HepG2 (cell line): ENCODE measurements at regions not wholly inside any gene's neighbourhood (a gene's known extent, or its start where the extent isn't known, plus 50 kb on each side); places are given as distances from the start of the nearest gene placed in this dataset.

Experiments
- ATAC-seq: fragments of 200-7000 bp; cut with Tn5 transposase; 3 replicates; pipeline ENCODE4 v1.9.1; 2020; ENCODE audit warnings: mild to moderate bottlenecking, moderate library complexity
- BruUV-seq: library from RNA; stranded (reverse); fragments of 400-500 nt; replicated peaks from 2 replicates; lab custom pipeline; 2021; lab: Mats Ljungman, UMichigan
- CTCF ChIA-PET: fragments of 300-600 bp; formaldehyde crosslinking; extraction: SDS; loops from one replicate; lab custom pipeline; 2021; ENCODE audit warnings: low total read pairs, inconsistent platforms, low intra/inter-chr PET ratio; lab: Yijun Ruan, JAX
- POLR2A ChIA-PET: fragments of 350-600 bp; sonication (Branson Sonifier 250); formaldehyde crosslinking; loops from one replicate; lab custom pipeline; 2020; ENCODE audit warnings: antibody characterized with exemption, inconsistent platforms; lab: Yijun Ruan, JAX
- DNase-seq: peaks from one replicate; pipeline ENCODE4 v3.0.0-alpha.2; 2015; ENCODE audit warnings: low spot score
- FAIRE-seq: peaks from 3 replicates; lab custom pipeline; 2011; peaks lifted over from hg19 to GRCh38; lab: Jason Lieb, UNC
- H2AFZ ChIP-seq: one replicate; pipeline ENCODE4 v1.6.1; 2011; ENCODE audit warnings: low read length, inconsistent platforms
- H3K27ac ChIP-seq: fragments of 300-600 bp; 3 replicates; pipeline ENCODE4 v1.8.0; 2011; ENCODE audit warnings: mixed run types, mild to moderate bottlenecking, mixed read lengths, low read length, inconsistent platforms; ENCODE audit not compliant: insufficient read depth; ENCODE audit errors: extremely low read length
- H3K27me3 ChIP-seq, 2 experiments: fragments of 200-600 bp in 1 of 2; 2 replicates in 1 of 2; 3 replicates in 1 of 2; pipeline versions ENCODE4 v1.6.0 to v1.8.0; 2011; ENCODE audit warnings: low read length in 2 of 2, mild to moderate bottlenecking in 2 of 2, moderate library complexity in 2 of 2, inconsistent platforms in 1 of 2; ENCODE audit not compliant: insufficient read depth in 2 of 2, control insufficient read depth in 1 of 2
- H3K36me3 ChIP-seq, 2 experiments: fragments of 200-600 bp in 1 of 2; replicated peaks in 1 of 2; 2 replicates in 1 of 2; 3 replicates in 1 of 2; pipeline versions ENCODE4 v1.5.1 to v1.8.0; 2011; ENCODE audit warnings: low read length in 2 of 2, inconsistent platforms in 1 of 2; ENCODE audit not compliant: insufficient read depth in 2 of 2, control insufficient read depth in 1 of 2
- H3K4me1 ChIP-seq: 2 replicates; pipeline ENCODE4 v1.5.1; 2012; ENCODE audit warnings: low read length, inconsistent platforms; ENCODE audit not compliant: insufficient read depth
- H3K4me2 ChIP-seq: 2 replicates; pipeline ENCODE4 v1.6.0; 2011; ENCODE audit warnings: low read depth, low read length, inconsistent platforms
- H3K4me3 ChIP-seq, 3 experiments: fragments of 200-600 bp in 1 of 3; sonication (generic), shearing (Covaris generic) in 1 of 3; replicated peaks in 1 of 3; 2 replicates each; pipeline ENCODE4 v1.5.1; 2011 to 2016; ENCODE audit warnings: low read length in 3 of 3, inconsistent platforms in 2 of 3, low read depth in 2 of 3, mild to moderate bottlenecking in 2 of 3, control low read depth in 1 of 3, mixed read lengths in 1 of 3; ENCODE audit not compliant: insufficient read depth in 1 of 3
- H3K79me2 ChIP-seq: one replicate; pipeline ENCODE4 v1.6.1; 2011; ENCODE audit warnings: low read length, inconsistent platforms; ENCODE audit not compliant: insufficient read depth
- H3K9ac ChIP-seq: 2 replicates; pipeline ENCODE4 v1.6.0; 2011; ENCODE audit warnings: mild to moderate bottlenecking, low read depth, low read length, inconsistent platforms; ENCODE audit not compliant: insufficient read depth
- H3K9me3 ChIP-seq: 2 replicates; pipeline ENCODE4 v1.5.1; 2012; ENCODE audit warnings: mild to moderate bottlenecking, low read length
- H4K20me1 ChIP-seq: 2 replicates; pipeline ENCODE4 v1.6.0; 2011; ENCODE audit warnings: inconsistent platforms, mild to moderate bottlenecking, low read length, moderate library complexity; ENCODE audit not compliant: insufficient read depth
- FIP1L1 ChIP-seq: fragments of 200-400 bp; formaldehyde crosslinking; IDR thresholded peaks from 2 replicates; pipeline ENCODE4 v1.6.1; 2018; ENCODE audit warnings: low read depth, mild to moderate bottlenecking, low read length, moderate library complexity, borderline replicate concordance; ENCODE audit not compliant: insufficient read depth
- ZMYM4 ChIP-seq: sonication (generic); formaldehyde crosslinking; IDR thresholded peaks from 2 replicates; pipeline ENCODE4 v1.8.1; 2023; ENCODE audit warnings: mild to moderate bottlenecking, missing genetic modification reagents
- ZNF577 ChIP-seq: sonication (generic); formaldehyde crosslinking; IDR thresholded peaks from 2 replicates; pipeline ENCODE4 v1.4.0; 2020; ENCODE audit warnings: mild to moderate bottlenecking, low read depth, missing genetic modification reagents, borderline replicate concordance
- ZNF678 ChIP-seq: sonication (generic); formaldehyde crosslinking; IDR thresholded peaks from 2 replicates; pipeline ENCODE4 v1.4.0; 2020; ENCODE audit warnings: mild to moderate bottlenecking, missing genetic modification reagents
- ZNF780A ChIP-seq: sonication (generic); formaldehyde crosslinking; IDR thresholded peaks from 2 replicates; pipeline ENCODE4 v1.8.0; 2022; ENCODE audit warnings: mild to moderate bottlenecking, missing genetic modification reagents, moderate library complexity
- ZSCAN25 ChIP-seq: sonication (generic); formaldehyde crosslinking; IDR thresholded peaks from 2 replicates; pipeline ENCODE4 v1.8.0; 2022; ENCODE audit warnings: mild to moderate bottlenecking, missing genetic modification reagents
- WGBS: methylation state at CpG from one replicate; pipeline ENCODE4 v1.1.6; 2017; ENCODE audit warnings: low lambda C conversion rate; 5-methylcytosine and 5-hydroxymethylcytosine counted together
- in situ Hi-C: cut with HindIII; loops from 2 replicates; pipeline ENCODE4 v1.10.0; 2017; ENCODE audit warnings: low pct_unique_long_range_greater_than_20kb; ENCODE audit not compliant: extremely low pct_ligation_motif_present
- intact Hi-C: fragments of 100-400 bp; cut with micrococcal nuclease; formaldehyde crosslinking; loops from one replicate; pipeline ENCODE4 v1.10.0; 2022; ENCODE audit not compliant: unreplicated experiment
- TF ChIP-seq, protein P1 (sequence below): sonication (generic); formaldehyde crosslinking; IDR thresholded peaks from 2 replicates; pipeline ENCODE4 v1.5.1; 2020; ENCODE audit warnings: missing genetic modification reagents, mild to moderate bottlenecking, borderline replicate concordance

DNA sequence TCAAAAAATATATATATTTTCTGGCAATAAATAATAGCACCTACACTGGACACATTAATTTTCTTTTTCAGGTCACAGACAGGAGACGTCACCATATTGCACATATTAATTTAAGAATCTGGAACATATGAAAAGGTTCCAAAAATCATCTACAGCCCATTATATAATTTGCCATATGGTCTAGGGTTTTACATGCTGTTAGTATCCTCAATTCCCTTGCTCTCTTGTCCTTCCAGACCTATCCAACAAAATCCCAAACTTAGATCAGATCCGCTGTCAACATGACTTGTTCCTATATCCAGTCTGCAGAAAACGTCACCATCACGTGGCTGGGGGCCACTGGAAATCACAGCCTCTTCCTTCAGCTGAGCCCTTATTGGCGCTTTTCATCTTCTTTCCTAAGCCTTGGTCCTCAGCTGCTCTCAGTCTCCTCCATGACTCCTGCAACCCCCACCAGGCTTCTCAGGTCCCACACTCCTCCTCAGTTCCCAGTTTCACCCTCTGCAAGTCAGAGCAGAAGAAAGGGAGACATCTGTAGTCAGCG, 192.0 kb upstream of the GATB start (continued):
- no peak for TF ChIP-seq ZNF577

DNA sequence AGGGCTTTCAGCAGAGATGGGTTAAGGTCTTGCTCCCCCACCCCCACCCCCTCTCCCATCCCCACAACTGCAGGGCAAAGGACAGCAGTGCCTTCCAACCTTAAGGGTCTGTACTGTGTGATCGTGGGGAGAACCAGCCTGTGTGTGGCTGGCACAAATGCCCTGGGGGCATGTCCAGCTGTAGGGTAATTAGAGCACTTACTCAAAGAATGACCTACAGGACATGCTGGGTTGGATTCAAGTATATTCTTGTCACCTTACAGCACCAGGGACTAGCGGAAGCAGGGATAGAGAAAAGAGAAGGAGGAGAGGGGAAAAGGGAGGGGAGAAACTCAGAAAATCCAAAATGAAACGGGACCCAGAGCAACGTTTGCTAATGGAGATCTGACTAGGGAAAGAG, 191.3 kb upstream of the GATB start:
- Histone ChIP-seq H2AFZ (no peak overlapping the region), H4K20me1 (no peaks in the 10 kb centered on the region), H3K9me3 (peaks cover 3% of the 10 kb centered on the region), H3K4me2 (no peak overlapping the region), H3K27ac (no peak overlapping the region), H3K36me3 (no peaks in the 10 kb centered on the region)
- CTCF ChIA-PET = no interaction called here
- BruUV-seq = no TSS peak
- TF ChIP-seq ZNF780A (CRISPR knock-in tag) = no peak
- TF ChIP-seq, protein P1, sequence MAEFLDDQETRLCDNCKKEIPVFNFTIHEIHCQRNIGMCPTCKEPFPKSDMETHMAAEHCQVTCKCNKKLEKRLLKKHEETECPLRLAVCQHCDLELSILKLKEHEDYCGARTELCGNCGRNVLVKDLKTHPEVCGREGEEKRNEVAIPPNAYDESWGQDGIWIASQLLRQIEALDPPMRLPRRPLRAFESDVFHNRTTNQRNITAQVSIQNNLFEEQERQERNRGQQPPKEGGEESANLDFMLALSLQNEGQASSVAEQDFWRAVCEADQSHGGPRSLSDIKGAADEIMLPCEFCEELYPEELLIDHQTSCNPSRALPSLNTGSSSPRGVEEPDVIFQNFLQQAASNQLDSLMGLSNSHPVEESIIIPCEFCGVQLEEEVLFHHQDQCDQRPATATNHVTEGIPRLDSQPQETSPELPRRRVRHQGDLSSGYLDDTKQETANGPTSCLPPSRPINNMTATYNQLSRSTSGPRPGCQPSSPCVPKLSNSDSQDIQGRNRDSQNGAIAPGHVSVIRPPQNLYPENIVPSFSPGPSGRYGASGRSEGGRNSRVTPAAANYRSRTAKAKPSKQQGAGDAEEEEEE = no peak
- TF ChIP-seq ZSCAN25 (CRISPR knock-in tag) = no peak
- no peak for TF ChIP-seq ZMYM4 (CRISPR knock-in tag)
- TF ChIP-seq FIP1L1 = no peak
- no peak for TF ChIP-seq ZNF678 (CRISPR knock-in tag)
- TF ChIP-seq, all 625 proteins: peak for 0
- 10% methylated on average over 4 of the region's 4 CpGs for WGBS
- Histone ChIP-seq H3K27me3 (no peaks in the 10 kb centered on the region; a peak in 1 of 5 replicates), H3K79me2 (no peaks in the 10 kb centered on the region), H3K4me3 (no peak overlapping the region), H3K4me1 (peaks cover 12% of the 10 kb centered on the region), H3K9ac (no peak overlapping the region)
- in situ Hi-C loops = no loop called here
- POLR2A ChIA-PET = no interaction called here
- FAIRE-seq (no peak), DNase-seq (no peak), ATAC-seq (no peak)
- intact Hi-C loops = no loop called here
